ENCODE measurements at regions not wholly inside any gene's neighbourhood (a gene's known extent, or its start where the extent isn't known, plus 50 kb on each side); places are given as distances from the start of the nearest gene placed in this dataset.

DNA sequence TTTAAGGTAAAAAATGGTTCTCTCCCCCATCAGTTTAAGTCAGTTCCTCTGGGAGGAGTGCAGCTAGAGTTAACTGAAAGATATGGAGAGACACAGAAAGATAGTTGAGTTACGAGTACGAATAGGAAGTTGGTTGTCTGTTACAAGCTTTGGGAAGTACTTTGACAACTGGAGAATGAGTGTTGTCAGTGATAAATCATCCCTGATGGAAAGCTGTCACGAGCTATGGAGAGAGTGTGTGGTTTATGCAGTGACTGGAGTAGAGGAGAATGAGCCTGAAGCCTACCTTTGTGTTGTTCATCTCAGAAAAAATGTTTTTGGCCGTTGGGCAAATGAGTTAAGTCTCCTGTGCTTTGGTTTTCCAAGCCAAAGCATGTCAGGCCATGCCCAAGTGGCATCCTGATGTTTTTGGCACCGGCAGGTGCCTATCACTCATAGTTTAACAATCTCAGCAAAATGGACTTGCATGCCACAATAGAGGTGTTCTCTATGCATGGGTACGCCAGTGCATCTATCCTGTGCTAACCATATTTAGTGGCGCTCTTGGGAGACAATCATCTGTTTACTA is 350.2 kb downstream of the IRS2 start:
- no peaks in the 10 kb centered on the region for H3F3A ChIP-seq (ENCODE audit: insufficient read depth, low read length)
- no peaks in the 10 kb centered on the region for H3K79me2 ChIP-seq (ENCODE audit: insufficient read depth, low read length)
- no peak for TF ChIP-seq EZH2 (IDR thresholded peaks at IDR 0.05; ENCODE audit: borderline replicate concordance, low read length)
- TF ChIP-seq, protein P1, sequence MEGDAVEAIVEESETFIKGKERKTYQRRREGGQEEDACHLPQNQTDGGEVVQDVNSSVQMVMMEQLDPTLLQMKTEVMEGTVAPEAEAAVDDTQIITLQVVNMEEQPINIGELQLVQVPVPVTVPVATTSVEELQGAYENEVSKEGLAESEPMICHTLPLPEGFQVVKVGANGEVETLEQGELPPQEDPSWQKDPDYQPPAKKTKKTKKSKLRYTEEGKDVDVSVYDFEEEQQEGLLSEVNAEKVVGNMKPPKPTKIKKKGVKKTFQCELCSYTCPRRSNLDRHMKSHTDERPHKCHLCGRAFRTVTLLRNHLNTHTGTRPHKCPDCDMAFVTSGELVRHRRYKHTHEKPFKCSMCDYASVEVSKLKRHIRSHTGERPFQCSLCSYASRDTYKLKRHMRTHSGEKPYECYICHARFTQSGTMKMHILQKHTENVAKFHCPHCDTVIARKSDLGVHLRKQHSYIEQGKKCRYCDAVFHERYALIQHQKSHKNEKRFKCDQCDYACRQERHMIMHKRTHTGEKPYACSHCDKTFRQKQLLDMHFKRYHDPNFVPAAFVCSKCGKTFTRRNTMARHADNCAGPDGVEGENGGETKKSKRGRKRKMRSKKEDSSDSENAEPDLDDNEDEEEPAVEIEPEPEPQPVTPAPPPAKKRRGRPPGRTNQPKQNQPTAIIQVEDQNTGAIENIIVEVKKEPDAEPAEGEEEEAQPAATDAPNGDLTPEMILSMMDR (IDR thresholded peaks at IDR 0.05; ENCODE audit: low read length): no peak
- no peaks in the 10 kb centered on the region for H4K20me1 ChIP-seq (ENCODE audit: insufficient read depth, low read length)
- H3K4me2 ChIP-seq (ENCODE audit: low read length): no peak overlapping the region
- no peak overlapping the region for H3K27ac ChIP-seq (ENCODE audit: low read depth, low read length, poor library complexity, severe bottlenecking)
- H3K27me3 ChIP-seq (ENCODE audit: insufficient read depth, low read length): no peaks in the 10 kb centered on the region
- H2AFZ ChIP-seq (ENCODE audit: low read length): no peak overlapping the region
- H3K9me3 ChIP-seq (ENCODE audit: low read length): peaks cover 6% of the 10 kb centered on the region; the same call in 1 of the 2 replicates
- no peaks in the 10 kb centered on the region for H3K36me3 ChIP-seq (ENCODE audit: insufficient read depth, low read length)
- no peaks in the 10 kb centered on the region for H3K4me1 ChIP-seq (ENCODE audit: insufficient read depth, low read length, severe bottlenecking)
- no peak overlapping the region for H3K4me3 ChIP-seq (ENCODE audit: low read depth, low read length, poor library complexity, severe bottlenecking)
- H3K9me2 ChIP-seq (ENCODE audit: low read depth, low read length): no peaks in the 10 kb centered on the region
- no peak overlapping the region for H3K9ac ChIP-seq (ENCODE audit: low read length)

GRCh38 chr13:109431217-109431616 is 355.2 kb downstream of the IRS2 start:
- Histone ChIP-seq H3K4me3 (ENCODE audit: low read depth, low read length, poor library complexity, severe bottlenecking) (no peak overlapping the region), H3K27ac (ENCODE audit: low read depth, low read length, poor library complexity, severe bottlenecking) (no peak overlapping the region), H3K4me1 (ENCODE audit: insufficient read depth, low read length, severe bottlenecking) (no peaks in the 10 kb centered on the region), H3K9ac (ENCODE audit: low read length) (no peak overlapping the region), H3K4me2 (ENCODE audit: low read length) (no peak overlapping the region), H3K79me2 (ENCODE audit: insufficient read depth, low read length) (no peaks in the 10 kb centered on the region), H4K20me1 (ENCODE audit: insufficient read depth, low read length) (no peaks in the 10 kb centered on the region), H3K36me3 (ENCODE audit: insufficient read depth, low read length) (no peaks in the 10 kb centered on the region), H3K9me2 (ENCODE audit: low read depth, low read length) (no peaks in the 10 kb centered on the region), H2AFZ (ENCODE audit: low read length) (no peak overlapping the region), H3F3A (ENCODE audit: insufficient read depth, low read length) (no peaks in the 10 kb centered on the region), H3K9me3 (ENCODE audit: low read length) (peaks cover 6% of the 10 kb centered on the region; the same call in 1 of the 2 replicates), H3K27me3 (ENCODE audit: insufficient read depth, low read length) (no peaks in the 10 kb centered on the region)
- no peak for TF ChIP-seq EZH2 (IDR thresholded peaks at IDR 0.05; ENCODE audit: borderline replicate concordance, low read length)

DNA sequence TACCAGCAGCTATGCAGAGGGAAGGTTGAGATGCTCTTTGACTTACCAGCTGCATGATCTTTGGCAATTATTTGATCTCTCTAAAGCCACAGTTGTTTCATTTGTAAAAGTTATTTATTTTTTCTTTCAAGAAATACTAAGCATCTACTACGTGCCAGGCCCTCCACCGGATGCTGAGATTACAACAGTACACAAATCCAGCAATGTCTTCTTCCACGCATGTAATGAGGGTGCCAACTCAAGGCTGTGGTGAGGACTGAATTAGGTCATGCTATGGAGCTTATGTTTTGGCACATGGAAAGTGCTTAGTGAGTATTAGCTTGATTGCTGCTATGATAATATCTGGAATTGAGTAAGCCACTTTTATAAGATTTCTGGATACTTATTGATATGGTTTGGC is 358.2 kb downstream of the IRS2 start:
- Histone ChIP-seq H3F3A (ENCODE audit: insufficient read depth, low read length) (no peaks in the 10 kb centered on the region), H3K4me1 (ENCODE audit: insufficient read depth, low read length, severe bottlenecking) (no peaks in the 10 kb centered on the region), H3K9me2 (ENCODE audit: low read depth, low read length) (no peaks in the 10 kb centered on the region), H3K36me3 (ENCODE audit: insufficient read depth, low read length) (no peaks in the 10 kb centered on the region), H4K20me1 (ENCODE audit: insufficient read depth, low read length) (no peaks in the 10 kb centered on the region), H3K79me2 (ENCODE audit: insufficient read depth, low read length) (no peaks in the 10 kb centered on the region), H2AFZ (ENCODE audit: low read length) (no peak overlapping the region), H3K27me3 (ENCODE audit: insufficient read depth, low read length) (no peaks in the 10 kb centered on the region), H3K27ac (ENCODE audit: low read depth, low read length, poor library complexity, severe bottlenecking) (no peak overlapping the region), H3K9ac (ENCODE audit: low read length) (no peak overlapping the region), H3K4me2 (ENCODE audit: low read length) (no peak overlapping the region), H3K9me3 (ENCODE audit: low read length) (peaks cover 6% of the 10 kb centered on the region; the same call in 1 of the 2 replicates), H3K4me3 (ENCODE audit: low read depth, low read length, poor library complexity, severe bottlenecking) (no peak overlapping the region)
- TF ChIP-seq EZH2 (IDR thresholded peaks at IDR 0.05; ENCODE audit: borderline replicate concordance, low read length): no peak
- TF ChIP-seq, protein P1 (IDR thresholded peaks at IDR 0.05; ENCODE audit: low read length): no peak

- no peak overlapping the region for H3K4me2 ChIP-seq (ENCODE audit: low read length)
- no peaks in the 10 kb centered on the region for H4K20me1 ChIP-seq (ENCODE audit: insufficient read depth, low read length)
- H3K9ac ChIP-seq (ENCODE audit: low read length): no peak overlapping the region
- no peaks in the 10 kb centered on the region for H3K36me3 ChIP-seq (ENCODE audit: insufficient read depth, low read length)
- H3K27me3 ChIP-seq (ENCODE audit: insufficient read depth, low read length): no peaks in the 10 kb centered on the region
- H3K27ac ChIP-seq (ENCODE audit: low read depth, low read length, poor library complexity, severe bottlenecking): no peak overlapping the region
- H3K79me2 ChIP-seq (ENCODE audit: insufficient read depth, low read length): no peaks in the 10 kb centered on the region
- H3K4me1 ChIP-seq (ENCODE audit: insufficient read depth, low read length, severe bottlenecking): no peaks in the 10 kb centered on the region
- H3K4me3 ChIP-seq (ENCODE audit: low read depth, low read length, poor library complexity, severe bottlenecking): no peak overlapping the region
- no peaks in the 10 kb centered on the region for H3F3A ChIP-seq (ENCODE audit: insufficient read depth, low read length)
- TF ChIP-seq, protein P1 (IDR thresholded peaks at IDR 0.05; ENCODE audit: low read length): peak; percentile 30
- TF ChIP-seq EZH2 (IDR thresholded peaks at IDR 0.05; ENCODE audit: borderline replicate concordance, low read length): no peak
- H3K9me2 ChIP-seq (ENCODE audit: low read depth, low read length): no peaks in the 10 kb centered on the region
- no peak overlapping the region for H2AFZ ChIP-seq (ENCODE audit: low read length)
- peaks cover 4% of the 10 kb centered on the region; the same call in 1 of the 2 replicates for H3K9me3 ChIP-seq (ENCODE audit: low read length)
These were observed 358.7 kb downstream of the IRS2 start for GRCh38 chr13:109427695-109428094.
